COLO668 (cell line): ENCODE measurements at regions not wholly inside any gene's neighbourhood (a gene's known extent, or its start where the extent isn't known, plus 50 kb on each side); places are given as distances from the start of the nearest gene placed in this dataset.
A peak's percentile ranks its signal among the peaks of the same experiment; 100 is the strongest.

Experiments used
- DNase-seq: peaks from one replicate; lab custom pipeline; 2025; ENCODE audit not compliant: unreplicated experiment; lab: John Stamatoyannopoulos, UW

GRCh38 chr6:112786801-112787200 lies 439.7 kb downstream of the RFPL4B start:
- no peak for DNase-seq

GRCh38 chr6:112787371-112787770 lies 440.2 kb downstream of the RFPL4B start:
- DNase-seq, result no peak

- DNase-seq, result no peak
These were observed 448.2 kb downstream of the RFPL4B start for GRCh38 chr6:112795316-112795715.

GRCh38 chr6:112796712-112797111 lies 449.6 kb downstream of the RFPL4B start:
- no peak for DNase-seq

GRCh38 chr6:112799889-112800288 lies 452.8 kb downstream of the RFPL4B start:
- no peak for DNase-seq

- DNase-seq, result no peak
These were observed 453.3 kb downstream of the RFPL4B start for GRCh38 chr6:112800439-112800838.

GRCh38 chr6:112800916-112801315 lies 453.8 kb downstream of the RFPL4B start:
- DNase-seq, result no peak

GRCh38 chr6:112801468-112802080 lies 454.4 kb downstream of the RFPL4B start:
- DNase-seq, result no peak

- DNase-seq, result no peak
These were observed 455.0 kb downstream of the RFPL4B start for GRCh38 chr6:112802144-112802543.

GRCh38 chr6:112804638-112805330 lies 457.7 kb downstream of the RFPL4B start:
- DNase-seq, result no peak

- DNase-seq, result no peak
These were observed 459.2 kb downstream of the RFPL4B start for GRCh38 chr6:112806163-112806865.

GRCh38 chr6:112821476-112821875 lies 474.3 kb downstream of the RFPL4B start:
- DNase-seq, result no peak

- DNase-seq, result no peak
These were observed 475.6 kb downstream of the RFPL4B start for GRCh38 chr6:112822769-112823168.

- no peak for DNase-seq
These were observed 480.7 kb downstream of the RFPL4B start for GRCh38 chr6:112827793-112828192.

GRCh38 chr6:112831022-112831421 lies 483.9 kb downstream of the RFPL4B start:
- no peak for DNase-seq

- DNase-seq, result peak; percentile 23
These were observed 486.5 kb downstream of the RFPL4B start for GRCh38 chr6:112833581-112834131.

GRCh38 chr6:112835078-112835477 lies 487.9 kb downstream of the RFPL4B start:
- no peak for DNase-seq

GRCh38 chr6:112839525-112839961 lies 492.4 kb downstream of the RFPL4B start:
- DNase-seq, result no peak

- no peak for DNase-seq
These were observed 494.6 kb downstream of the RFPL4B start for GRCh38 chr6:112841553-112842329.

GRCh38 chr6:112842330-112842685 lies 495.2 kb downstream of the RFPL4B start:
- no peak for DNase-seq

- DNase-seq, result no peak
These were observed 499.6 kb downstream of the RFPL4B start for GRCh38 chr6:112846681-112847080.
